HFF-Myc (cell line): ENCODE measurements at regions not wholly inside any gene's neighbourhood (a gene's known extent, or its start where the extent isn't known, plus 50 kb on each side); places are given as distances from the start of the nearest gene placed in this dataset.

ENCODE experiments used
- DNase-seq: peaks from one replicate; pipeline ENCODE4 v3.0.0-alpha.2; 2011; ENCODE audit warnings: low read depth; ENCODE audit errors: extremely low read depth
- H3K4me3 ChIP-seq: replicated peaks from 2 replicates; pipeline ENCODE4 v1.5.1; 2011; ENCODE audit warnings: low read depth, mild to moderate bottlenecking, control low read depth, low read length
- CTCF ChIP-seq: IDR thresholded peaks from 2 replicates; pipeline ENCODE4 v1.5.1; 2012; ENCODE audit warnings: mild to moderate bottlenecking, low read depth, low read length, control low read depth; ENCODE audit errors: missing control alignments

- DNase-seq: no peak
- no peak overlapping the region for H3K4me3 ChIP-seq
- TF ChIP-seq CTCF: no peak
Measured at GRCh38 chr5:173498286-173498685, 118.2 kb downstream of the BOD1 start.

- H3K4me3 ChIP-seq: no peak overlapping the region
- no peak for TF ChIP-seq CTCF
- no peak for DNase-seq
Measured at GRCh38 chr5:173497685-173498084, 118.8 kb downstream of the BOD1 start.

- H3K4me3 ChIP-seq: no peak overlapping the region
- TF ChIP-seq CTCF: no peak
- DNase-seq: no peak
Measured at GRCh38 chr5:173496883-173497255, 119.6 kb downstream of the BOD1 start.

GRCh38 chr5:173496129-173496882 lies 120.1 kb downstream of the BOD1 start:
- DNase-seq: no peak
- peak; percentile 8 for TF ChIP-seq CTCF
- H3K4me3 ChIP-seq: no peak overlapping the region

- H3K4me3 ChIP-seq: no peak overlapping the region
- no peak for DNase-seq
- TF ChIP-seq CTCF: no peak
Measured at GRCh38 chr5:173495225-173495904, 121.1 kb downstream of the BOD1 start.

- no peak overlapping the region for H3K4me3 ChIP-seq
- TF ChIP-seq CTCF: no peak
- no peak for DNase-seq
Measured at GRCh38 chr5:173494446-173494845, 122.0 kb downstream of the BOD1 start.

- no peak overlapping the region for H3K4me3 ChIP-seq
- TF ChIP-seq CTCF: no peak
- no peak for DNase-seq
Measured at GRCh38 chr5:173493846-173494245, 122.6 kb downstream of the BOD1 start.
